ENCODE measurements at regions not wholly inside any gene's neighbourhood (a gene's known extent, or its start where the extent isn't known, plus 50 kb on each side); places are given as distances from the start of the nearest gene placed in this dataset.

- peak; percentile 63 for FAIRE-seq
- in situ Hi-C loops (cut with HindIII; ENCODE audit: extremely low pct_ligation_motif_present, low pct_unique_long_range_greater_than_20kb) (no loop called here), intact Hi-C loops (cut with micrococcal nuclease; ENCODE audit: unreplicated experiment) (no loop called here)
- Histone ChIP-seq H3K79me2 (ENCODE audit: insufficient read depth, low read length) (no peaks in the 10 kb centered on the region), H3K9ac (ENCODE audit: insufficient read depth, low read depth, low read length) (no peak overlapping the region), H3K4me1 (ENCODE audit: insufficient read depth, low read length) (peaks cover 74% of the 10 kb centered on the region), H3K27ac (ENCODE audit: extremely low read length, insufficient read depth, low read length) (no peak overlapping the region), H3K4me2 (ENCODE audit: low read depth, low read length) (peak overlapping the region; percentile 54), H4K20me1 (ENCODE audit: insufficient read depth, low read length) (no peaks in the 10 kb centered on the region), H3K4me3 (replicated peaks in 1 of 3; ENCODE audit: insufficient read depth in 1 of 3, low read depth in 2 of 3, low read length in 3 of 3) (peak overlapping the region in 1 of 3 experiments; percentile 5; a peak in 1 of 6 replicates), H3K36me3 (replicated peaks in 1 of 2; ENCODE audit: control insufficient read depth in 1 of 2, insufficient read depth in 2 of 2, low read length in 2 of 2) (no peaks in the 10 kb centered on the region), H3K27me3 (ENCODE audit: control insufficient read depth in 1 of 2, insufficient read depth in 2 of 2, low read length in 2 of 2) (no peaks in the 10 kb centered on the region; a peak in 1 of 5 replicates), H2AFZ (ENCODE audit: low read length) (peak overlapping the region; percentile 66), H3K9me3 (ENCODE audit: low read length) (no peaks in the 10 kb centered on the region)
- DNase-seq (ENCODE audit: low spot score), result peak; percentile 70
- ATAC-seq, result peak; percentile 77
- ChIA-PET CTCF (ENCODE audit: low intra/inter-chr PET ratio, low total read pairs) (no interaction called here), POLR2A (interaction anchor here (1.0 kb wide), 1 partner anchor 59 kb away, joined by 3 read pairs; no protein-coding TSS in a partner anchor)
- no TSS peak for BruUV-seq (replicated peaks)
- 58% methylated on average over 12 of the region's 12 CpGs for WGBS (ENCODE audit: low lambda C conversion rate)
- TF ChIP-seq ARID5B (CRISPR knock-in tag; IDR thresholded peaks at IDR 0.05), result peak; percentile 28; the same call in 1 of the 2 replicates
- peak; percentile 83; the same call in 1 of the 2 replicates for TF ChIP-seq EHMT2 (IDR thresholded peaks at IDR 0.05; ENCODE audit: borderline replicate concordance, low read depth, low read length)
- peak; percentile 49 for TF ChIP-seq CEBPG (CRISPR knock-in tag; IDR thresholded peaks at IDR 0.05)
- 0 out of 2 replicates have a peak, but pooled peaks have one; percentile 24 for TF ChIP-seq THAP11 (CRISPR knock-in tag; IDR thresholded peaks at IDR 0.05)
- peak; percentile 70; the same call in 1 of the 2 replicates for TF ChIP-seq SIX1 (CRISPR knock-in tag; IDR thresholded peaks at IDR 0.05; ENCODE audit: borderline replicate concordance)
- TF ChIP-seq SALL1 (CRISPR knock-in tag; IDR thresholded peaks at IDR 0.05), result 0 out of 2 replicates have a peak, but pooled peaks have one; percentile 35
- TF ChIP-seq NR2F6 (IDR thresholded peaks at IDR 0.05), result peak; percentile 16; the same call in 1 of the 2 replicates
- TF ChIP-seq NR2F6 (CRISPR knock-in tag; IDR thresholded peaks at IDR 0.05), result peak; percentile 17; the same call in 1 of the 2 replicates
- TF ChIP-seq FOXJ3 (CRISPR knock-in tag; IDR thresholded peaks at IDR 0.05; ENCODE audit: borderline replicate concordance), result no peak
- no peak for TF ChIP-seq FOXA1 (IDR thresholded peaks at IDR 0.05)
- TF ChIP-seq FOXA1 (CRISPR knock-in tag; IDR thresholded peaks at IDR 0.05), result peak; percentile 89
- TF ChIP-seq HNF4A (CRISPR knock-in tag; IDR thresholded peaks at IDR 0.05), result peak; percentile 13; the same call in 1 of the 2 replicates
- TF ChIP-seq NFE2L2 (IDR thresholded peaks at IDR 0.05; ENCODE audit: low read length), result peak; percentile 22; the same call in 1 of the 2 replicates
- no peak for TF ChIP-seq MXI1 (IDR thresholded peaks at IDR 0.05; ENCODE audit: borderline replicate concordance, low read depth, low read length)
- no peak for TF ChIP-seq MED1 (CRISPR knock-in tag; IDR thresholded peaks at IDR 0.05)
- TF ChIP-seq ZMYM3 (CRISPR knock-in tag; IDR thresholded peaks at IDR 0.05), result peak; percentile 24; the same call in 1 of the 2 replicates
- TF ChIP-seq SOX5 (CRISPR knock-in tag; IDR thresholded peaks at IDR 0.05; ENCODE audit: borderline replicate concordance), result peak; percentile 75; the same call in 1 of the 2 replicates
- TF ChIP-seq MAX (IDR thresholded peaks at IDR 0.05), result peak; percentile 19; the same call in 1 of the 2 replicates
- no peak for TF ChIP-seq PRDM4 (CRISPR knock-in tag; IDR thresholded peaks at IDR 0.05; ENCODE audit: borderline replicate concordance)
- no peak for TF ChIP-seq ETV5 (CRISPR knock-in tag; IDR thresholded peaks at IDR 0.05; ENCODE audit: borderline replicate concordance)
Measured at GRCh38 chr4:38605753-38606586, 58.0 kb upstream of the KLF3 start.
